ENCODE measurements at regions not wholly inside any gene's neighbourhood (a gene's known extent, or its start where the extent isn't known, plus 50 kb on each side); places are given as distances from the start of the nearest gene placed in this dataset.

DNA sequence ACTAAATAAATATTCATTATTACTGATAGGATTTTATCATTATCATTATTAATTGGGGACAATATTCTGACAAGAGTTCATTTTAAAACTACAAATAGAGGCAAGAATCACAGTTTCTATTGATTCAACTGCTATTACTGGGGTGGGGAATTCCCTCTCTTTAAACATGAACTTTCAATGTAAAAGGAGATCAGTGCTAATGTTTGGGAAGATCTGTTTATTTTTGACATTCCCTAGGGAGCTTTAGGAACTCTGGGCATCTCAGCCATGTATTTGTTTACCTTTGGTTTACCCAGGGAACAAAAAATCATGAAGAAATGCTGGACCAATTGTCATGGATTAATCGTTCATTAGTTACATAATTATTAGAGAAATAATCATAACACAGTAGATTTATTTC is 443.2 kb upstream of the AKR1E2 start (continued):
- TF ChIP-seq, protein P1, sequence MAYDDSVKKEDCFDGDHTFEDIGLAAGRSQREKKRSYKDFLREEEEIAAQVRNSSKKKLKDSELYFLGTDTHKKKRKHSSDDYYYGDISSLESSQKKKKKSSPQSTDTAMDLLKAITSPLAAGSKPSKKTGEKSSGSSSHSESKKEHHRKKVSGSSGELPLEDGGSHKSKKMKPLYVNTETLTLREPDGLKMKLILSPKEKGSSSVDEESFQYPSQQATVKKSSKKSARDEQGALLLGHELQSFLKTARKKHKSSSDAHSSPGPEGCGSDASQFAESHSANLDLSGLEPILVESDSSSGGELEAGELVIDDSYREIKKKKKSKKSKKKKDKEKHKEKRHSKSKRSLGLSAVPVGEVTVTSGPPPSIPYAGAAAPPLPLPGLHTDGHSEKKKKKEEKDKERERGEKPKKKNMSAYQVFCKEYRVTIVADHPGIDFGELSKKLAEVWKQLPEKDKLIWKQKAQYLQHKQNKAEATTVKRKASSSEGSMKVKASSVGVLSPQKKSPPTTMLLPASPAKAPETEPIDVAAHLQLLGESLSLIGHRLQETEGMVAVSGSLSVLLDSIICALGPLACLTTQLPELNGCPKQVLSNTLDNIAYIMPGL (CRISPR knock-in tag; IDR thresholded peaks at IDR 0.05), result no peak
- TF ChIP-seq, protein P2, sequence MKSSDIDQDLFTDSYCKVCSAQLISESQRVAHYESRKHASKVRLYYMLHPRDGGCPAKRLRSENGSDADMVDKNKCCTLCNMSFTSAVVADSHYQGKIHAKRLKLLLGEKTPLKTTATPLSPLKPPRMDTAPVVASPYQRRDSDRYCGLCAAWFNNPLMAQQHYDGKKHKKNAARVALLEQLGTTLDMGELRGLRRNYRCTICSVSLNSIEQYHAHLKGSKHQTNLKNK (CRISPR knock-in tag; IDR thresholded peaks at IDR 0.05), result no peak
- TF ChIP-seq SOX15 (CRISPR knock-in tag; IDR thresholded peaks at IDR 0.05) (no peak), NR3C1 (CRISPR knock-in tag; conservative IDR thresholded peaks at IDR 0.05; ENCODE audit: low read depth) (no peak), RELA (CRISPR knock-in tag; IDR thresholded peaks at IDR 0.05; ENCODE audit: borderline replicate concordance) (no peak), ZNF423 (CRISPR knock-in tag; IDR thresholded peaks at IDR 0.05) (no peak)
- TF ChIP-seq, protein P3, sequence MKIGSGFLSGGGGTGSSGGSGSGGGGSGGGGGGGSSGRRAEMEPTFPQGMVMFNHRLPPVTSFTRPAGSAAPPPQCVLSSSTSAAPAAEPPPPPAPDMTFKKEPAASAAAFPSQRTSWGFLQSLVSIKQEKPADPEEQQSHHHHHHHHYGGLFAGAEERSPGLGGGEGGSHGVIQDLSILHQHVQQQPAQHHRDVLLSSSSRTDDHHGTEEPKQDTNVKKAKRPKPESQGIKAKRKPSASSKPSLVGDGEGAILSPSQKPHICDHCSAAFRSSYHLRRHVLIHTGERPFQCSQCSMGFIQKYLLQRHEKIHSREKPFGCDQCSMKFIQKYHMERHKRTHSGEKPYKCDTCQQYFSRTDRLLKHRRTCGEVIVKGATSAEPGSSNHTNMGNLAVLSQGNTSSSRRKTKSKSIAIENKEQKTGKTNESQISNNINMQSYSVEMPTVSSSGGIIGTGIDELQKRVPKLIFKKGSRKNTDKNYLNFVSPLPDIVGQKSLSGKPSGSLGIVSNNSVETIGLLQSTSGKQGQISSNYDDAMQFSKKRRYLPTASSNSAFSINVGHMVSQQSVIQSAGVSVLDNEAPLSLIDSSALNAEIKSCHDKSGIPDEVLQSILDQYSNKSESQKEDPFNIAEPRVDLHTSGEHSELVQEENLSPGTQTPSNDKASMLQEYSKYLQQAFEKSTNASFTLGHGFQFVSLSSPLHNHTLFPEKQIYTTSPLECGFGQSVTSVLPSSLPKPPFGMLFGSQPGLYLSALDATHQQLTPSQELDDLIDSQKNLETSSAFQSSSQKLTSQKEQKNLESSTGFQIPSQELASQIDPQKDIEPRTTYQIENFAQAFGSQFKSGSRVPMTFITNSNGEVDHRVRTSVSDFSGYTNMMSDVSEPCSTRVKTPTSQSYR (CRISPR knock-in tag; IDR thresholded peaks at IDR 0.05), result no peak
- TF ChIP-seq, protein P4, sequence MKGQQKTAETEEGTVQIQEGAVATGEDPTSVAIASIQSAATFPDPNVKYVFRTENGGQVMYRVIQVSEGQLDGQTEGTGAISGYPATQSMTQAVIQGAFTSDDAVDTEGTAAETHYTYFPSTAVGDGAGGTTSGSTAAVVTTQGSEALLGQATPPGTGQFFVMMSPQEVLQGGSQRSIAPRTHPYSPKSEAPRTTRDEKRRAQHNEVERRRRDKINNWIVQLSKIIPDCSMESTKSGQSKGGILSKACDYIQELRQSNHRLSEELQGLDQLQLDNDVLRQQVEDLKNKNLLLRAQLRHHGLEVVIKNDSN (CRISPR knock-in tag; IDR thresholded peaks at IDR 0.05), result no peak

DNA sequence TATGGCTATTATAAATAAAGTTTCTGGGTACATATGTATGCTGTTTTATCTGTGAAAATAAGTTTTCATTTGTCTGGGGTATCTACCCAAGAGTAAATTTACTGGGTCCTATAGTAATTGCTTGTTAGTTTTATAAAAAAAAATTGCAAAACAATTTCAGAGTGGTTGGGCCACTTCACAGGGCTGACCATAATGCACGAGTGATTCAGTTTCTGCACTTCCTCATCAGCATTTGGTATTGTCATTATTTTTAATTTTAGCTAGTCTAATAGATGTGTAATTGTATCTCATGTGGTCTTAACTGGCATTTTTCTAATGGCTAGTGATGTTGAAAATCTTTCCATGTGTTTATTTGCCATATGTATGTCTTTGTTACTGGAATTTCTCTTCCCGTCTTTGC is 452.4 kb upstream of the AKR1E2 start:
- Mint-ChIP-seq H3K4me3 (no peak overlapping the region), H3K27me3 (ENCODE audit: low read depth) (no peaks in the 10 kb centered on the region; the same call in 1 of the 2 replicates), H3K4me1 (no peaks in the 10 kb centered on the region), H3K9me3 (peaks cover 2% of the 10 kb centered on the region; the same call in 1 of the 2 replicates), H3K27ac (no peak overlapping the region), H3K36me3 (no peaks in the 10 kb centered on the region)
- ChIA-PET CTCF (no interaction called here), POLR2A (no interaction called here)
- TF ChIP-seq ZNF219 (CRISPR knock-in tag; IDR thresholded peaks at IDR 0.05; ENCODE audit: borderline replicate concordance) (no peak), TEAD4 (CRISPR knock-in tag; IDR thresholded peaks at IDR 0.05) (no peak), SOX15 (CRISPR knock-in tag; IDR thresholded peaks at IDR 0.05) (no peak), SP1 (CRISPR knock-in tag; conservative IDR thresholded peaks at IDR 0.05) (no peak), TP53 (CRISPR knock-in tag; IDR thresholded peaks at IDR 0.05) (no peak)
- TF ChIP-seq, protein P5, sequence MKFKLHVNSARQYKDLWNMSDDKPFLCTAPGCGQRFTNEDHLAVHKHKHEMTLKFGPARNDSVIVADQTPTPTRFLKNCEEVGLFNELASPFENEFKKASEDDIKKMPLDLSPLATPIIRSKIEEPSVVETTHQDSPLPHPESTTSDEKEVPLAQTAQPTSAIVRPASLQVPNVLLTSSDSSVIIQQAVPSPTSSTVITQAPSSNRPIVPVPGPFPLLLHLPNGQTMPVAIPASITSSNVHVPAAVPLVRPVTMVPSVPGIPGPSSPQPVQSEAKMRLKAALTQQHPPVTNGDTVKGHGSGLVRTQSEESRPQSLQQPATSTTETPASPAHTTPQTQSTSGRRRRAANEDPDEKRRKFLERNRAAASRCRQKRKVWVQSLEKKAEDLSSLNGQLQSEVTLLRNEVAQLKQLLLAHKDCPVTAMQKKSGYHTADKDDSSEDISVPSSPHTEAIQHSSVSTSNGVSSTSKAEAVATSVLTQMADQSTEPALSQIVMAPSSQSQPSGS (CRISPR knock-in tag; IDR thresholded peaks at IDR 0.05; ENCODE audit: borderline replicate concordance, low read depth), result no peak
- TF ChIP-seq, protein P6, sequence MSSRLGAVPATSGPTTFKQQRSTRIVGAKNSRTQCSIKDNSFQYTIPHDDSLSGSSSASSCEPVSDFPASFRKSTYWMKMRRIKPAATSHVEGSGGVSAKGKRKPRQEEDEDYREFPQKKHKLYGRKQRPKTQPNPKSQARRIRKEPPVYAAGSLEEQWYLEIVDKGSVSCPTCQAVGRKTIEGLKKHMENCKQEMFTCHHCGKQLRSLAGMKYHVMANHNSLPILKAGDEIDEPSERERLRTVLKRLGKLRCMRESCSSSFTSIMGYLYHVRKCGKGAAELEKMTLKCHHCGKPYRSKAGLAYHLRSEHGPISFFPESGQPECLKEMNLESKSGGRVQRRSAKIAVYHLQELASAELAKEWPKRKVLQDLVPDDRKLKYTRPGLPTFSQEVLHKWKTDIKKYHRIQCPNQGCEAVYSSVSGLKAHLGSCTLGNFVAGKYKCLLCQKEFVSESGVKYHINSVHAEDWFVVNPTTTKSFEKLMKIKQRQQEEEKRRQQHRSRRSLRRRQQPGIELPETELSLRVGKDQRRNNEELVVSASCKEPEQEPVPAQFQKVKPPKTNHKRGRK (CRISPR knock-in tag; IDR thresholded peaks at IDR 0.05; ENCODE audit: borderline replicate concordance), result no peak
- TF ChIP-seq, protein P7, sequence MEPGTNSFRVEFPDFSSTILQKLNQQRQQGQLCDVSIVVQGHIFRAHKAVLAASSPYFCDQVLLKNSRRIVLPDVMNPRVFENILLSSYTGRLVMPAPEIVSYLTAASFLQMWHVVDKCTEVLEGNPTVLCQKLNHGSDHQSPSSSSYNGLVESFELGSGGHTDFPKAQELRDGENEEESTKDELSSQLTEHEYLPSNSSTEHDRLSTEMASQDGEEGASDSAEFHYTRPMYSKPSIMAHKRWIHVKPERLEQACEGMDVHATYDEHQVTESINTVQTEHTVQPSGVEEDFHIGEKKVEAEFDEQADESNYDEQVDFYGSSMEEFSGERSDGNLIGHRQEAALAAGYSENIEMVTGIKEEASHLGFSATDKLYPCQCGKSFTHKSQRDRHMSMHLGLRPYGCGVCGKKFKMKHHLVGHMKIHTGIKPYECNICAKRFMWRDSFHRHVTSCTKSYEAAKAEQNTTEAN (CRISPR knock-in tag; IDR thresholded peaks at IDR 0.05), result no peak
- TF ChIP-seq, protein P8, sequence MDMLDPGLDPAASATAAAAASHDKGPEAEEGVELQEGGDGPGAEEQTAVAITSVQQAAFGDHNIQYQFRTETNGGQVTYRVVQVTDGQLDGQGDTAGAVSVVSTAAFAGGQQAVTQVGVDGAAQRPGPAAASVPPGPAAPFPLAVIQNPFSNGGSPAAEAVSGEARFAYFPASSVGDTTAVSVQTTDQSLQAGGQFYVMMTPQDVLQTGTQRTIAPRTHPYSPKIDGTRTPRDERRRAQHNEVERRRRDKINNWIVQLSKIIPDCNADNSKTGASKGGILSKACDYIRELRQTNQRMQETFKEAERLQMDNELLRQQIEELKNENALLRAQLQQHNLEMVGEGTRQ (CRISPR knock-in tag; IDR thresholded peaks at IDR 0.05), result no peak
- TF ChIP-seq, protein P9, sequence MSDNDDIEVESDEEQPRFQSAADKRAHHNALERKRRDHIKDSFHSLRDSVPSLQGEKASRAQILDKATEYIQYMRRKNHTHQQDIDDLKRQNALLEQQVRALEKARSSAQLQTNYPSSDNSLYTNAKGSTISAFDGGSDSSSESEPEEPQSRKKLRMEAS (CRISPR knock-in tag; IDR thresholded peaks at IDR 0.05), result no peak
- TF ChIP-seq, protein P10, sequence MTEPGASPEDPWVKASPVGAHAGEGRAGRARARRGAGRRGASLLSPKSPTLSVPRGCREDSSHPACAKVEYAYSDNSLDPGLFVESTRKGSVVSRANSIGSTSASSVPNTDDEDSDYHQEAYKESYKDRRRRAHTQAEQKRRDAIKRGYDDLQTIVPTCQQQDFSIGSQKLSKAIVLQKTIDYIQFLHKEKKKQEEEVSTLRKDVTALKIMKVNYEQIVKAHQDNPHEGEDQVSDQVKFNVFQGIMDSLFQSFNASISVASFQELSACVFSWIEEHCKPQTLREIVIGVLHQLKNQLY (CRISPR knock-in tag; IDR thresholded peaks at IDR 0.05), result no peak
- TF ChIP-seq, protein P11, sequence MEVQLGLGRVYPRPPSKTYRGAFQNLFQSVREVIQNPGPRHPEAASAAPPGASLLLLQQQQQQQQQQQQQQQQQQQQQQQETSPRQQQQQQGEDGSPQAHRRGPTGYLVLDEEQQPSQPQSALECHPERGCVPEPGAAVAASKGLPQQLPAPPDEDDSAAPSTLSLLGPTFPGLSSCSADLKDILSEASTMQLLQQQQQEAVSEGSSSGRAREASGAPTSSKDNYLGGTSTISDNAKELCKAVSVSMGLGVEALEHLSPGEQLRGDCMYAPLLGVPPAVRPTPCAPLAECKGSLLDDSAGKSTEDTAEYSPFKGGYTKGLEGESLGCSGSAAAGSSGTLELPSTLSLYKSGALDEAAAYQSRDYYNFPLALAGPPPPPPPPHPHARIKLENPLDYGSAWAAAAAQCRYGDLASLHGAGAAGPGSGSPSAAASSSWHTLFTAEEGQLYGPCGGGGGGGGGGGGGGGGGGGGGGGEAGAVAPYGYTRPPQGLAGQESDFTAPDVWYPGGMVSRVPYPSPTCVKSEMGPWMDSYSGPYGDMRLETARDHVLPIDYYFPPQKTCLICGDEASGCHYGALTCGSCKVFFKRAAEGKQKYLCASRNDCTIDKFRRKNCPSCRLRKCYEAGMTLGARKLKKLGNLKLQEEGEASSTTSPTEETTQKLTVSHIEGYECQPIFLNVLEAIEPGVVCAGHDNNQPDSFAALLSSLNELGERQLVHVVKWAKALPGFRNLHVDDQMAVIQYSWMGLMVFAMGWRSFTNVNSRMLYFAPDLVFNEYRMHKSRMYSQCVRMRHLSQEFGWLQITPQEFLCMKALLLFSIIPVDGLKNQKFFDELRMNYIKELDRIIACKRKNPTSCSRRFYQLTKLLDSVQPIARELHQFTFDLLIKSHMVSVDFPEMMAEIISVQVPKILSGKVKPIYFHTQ (CRISPR knock-in tag; IDR thresholded peaks at IDR 0.05), result no peak
- ATAC-seq, result no peak
- no peak for DNase-seq (ENCODE audit: low spot score)
